ELR (cell line): ENCODE measurements at regions not wholly inside any gene's neighbourhood (a gene's known extent, or its start where the extent isn't known, plus 50 kb on each side); places are given as distances from the start of the nearest gene placed in this dataset.

Source experiments
- DNase-seq: peaks from one replicate; pipeline ENCODE4 v3.0.0-alpha.2; 2015; ENCODE audit warnings: low read depth

- no peak for DNase-seq
These were observed 251.5 kb upstream of the SALL3 start for GRCh38 chr18:78727877-78728783.

- no peak for DNase-seq
These were observed 250.7 kb upstream of the SALL3 start for GRCh38 chr18:78728784-78729467.

- DNase-seq, result no peak
These were observed 249.1 kb upstream of the SALL3 start for GRCh38 chr18:78730546-78730945.

- DNase-seq, result no peak
These were observed 248.6 kb upstream of the SALL3 start for GRCh38 chr18:78731016-78731397.

- no peak for DNase-seq
These were observed 248.1 kb upstream of the SALL3 start for GRCh38 chr18:78731398-78732032.

GRCh38 chr18:78732273-78733210 lies 247.1 kb upstream of the SALL3 start:
- no peak for DNase-seq

GRCh38 chr18:78733762-78734613 lies 245.6 kb upstream of the SALL3 start:
- DNase-seq, result no peak

- DNase-seq, result no peak
These were observed 245.0 kb upstream of the SALL3 start for GRCh38 chr18:78734614-78734945.

- no peak for DNase-seq
These were observed 244.2 kb upstream of the SALL3 start for GRCh38 chr18:78735131-78736014.

- no peak for DNase-seq
These were observed 243.5 kb upstream of the SALL3 start for GRCh38 chr18:78736015-78736690.

GRCh38 chr18:78737006-78737915 lies 242.4 kb upstream of the SALL3 start:
- no peak for DNase-seq

- no peak for DNase-seq
These were observed 241.4 kb upstream of the SALL3 start for GRCh38 chr18:78738076-78738690.

- no peak for DNase-seq
These were observed 240.5 kb upstream of the SALL3 start for GRCh38 chr18:78739115-78739514.

- DNase-seq, result no peak
These were observed 239.5 kb upstream of the SALL3 start for GRCh38 chr18:78739882-78740677.

GRCh38 chr18:78740876-78741275 lies 238.7 kb upstream of the SALL3 start:
- DNase-seq, result no peak

- DNase-seq, result no peak
These were observed 238.0 kb upstream of the SALL3 start for GRCh38 chr18:78741381-78742217.
